NCI-H1694 (cell line): ENCODE measurements at regions not wholly inside any gene's neighbourhood (a gene's known extent, or its start where the extent isn't known, plus 50 kb on each side); places are given as distances from the start of the nearest gene placed in this dataset.
"Not testable (repeated sequence)": the region's sequence is repeated elsewhere in the genome, so short reads cannot be mapped to it uniquely, and the experiment has no call there.

Source experiments
- DNase-seq: peaks from one replicate; lab custom pipeline; 2025; lab: John Stamatoyannopoulos, UW

GRCh38 chr10:7027237-7027912 lies 383.5 kb downstream of the SFMBT2 start:
- no peak for DNase-seq

GRCh38 chr10:7026818-7027217 lies 384.0 kb downstream of the SFMBT2 start:
- no peak for DNase-seq

- no peak for DNase-seq
Observed at GRCh38 chr10:7025296-7025695, 385.5 kb downstream of the SFMBT2 start.

- no peak for DNase-seq
Observed at GRCh38 chr10:7015457-7015856, 395.4 kb downstream of the SFMBT2 start.

GRCh38 chr10:7014721-7015120 lies 396.1 kb downstream of the SFMBT2 start:
- no peak for DNase-seq

- no peak for DNase-seq
Observed at GRCh38 chr10:7011994-7012393, 398.8 kb downstream of the SFMBT2 start.

- no peak for DNase-seq
Observed at GRCh38 chr10:7008645-7009044, 402.2 kb downstream of the SFMBT2 start.

- DNase-seq = no peak
Observed at GRCh38 chr10:7007600-7008190, 403.1 kb downstream of the SFMBT2 start.

- DNase-seq = no peak
Observed at GRCh38 chr10:7006566-7006965, 404.3 kb downstream of the SFMBT2 start.

GRCh38 chr10:7003831-7004395 lies 406.9 kb downstream of the SFMBT2 start:
- no peak for DNase-seq

- no peak for DNase-seq
Observed at GRCh38 chr10:7000061-7000460, 410.8 kb downstream of the SFMBT2 start.

- no peak for DNase-seq
Observed at GRCh38 chr10:6999232-6999925, 411.5 kb downstream of the SFMBT2 start.

GRCh38 chr10:6997509-6997908 lies 413.3 kb downstream of the SFMBT2 start:
- no peak for DNase-seq

- no peak for DNase-seq
Observed at GRCh38 chr10:6996431-6996830, 414.4 kb downstream of the SFMBT2 start.

GRCh38 chr10:6995831-6996230 lies 415.0 kb downstream of the SFMBT2 start:
- DNase-seq = no peak

- no peak for DNase-seq
Observed at GRCh38 chr10:6995341-6995740, 415.3 kb upstream of the PRKCQ start.

- DNase-seq = no peak
Observed at GRCh38 chr10:6990891-6991290, 410.8 kb upstream of the PRKCQ start.

- no peak for DNase-seq
Observed at GRCh38 chr10:6988654-6989053, 408.6 kb upstream of the PRKCQ start.

GRCh38 chr10:6987536-6987945 lies 407.5 kb upstream of the PRKCQ start:
- DNase-seq = no peak

- DNase-seq = no peak
Observed at GRCh38 chr10:6986927-6987326, 406.9 kb upstream of the PRKCQ start.

- DNase-seq = no peak
Observed at GRCh38 chr10:6985644-6986043, 405.6 kb upstream of the PRKCQ start.

GRCh38 chr10:6984971-6985370 lies 404.9 kb upstream of the PRKCQ start:
- no peak for DNase-seq

GRCh38 chr10:6984016-6984415 lies 403.9 kb upstream of the PRKCQ start:
- DNase-seq = not testable (repeated sequence)
